OCI-LY7 (cell line): ENCODE measurements at regions not wholly inside any gene's neighbourhood (a gene's known extent, or its start where the extent isn't known, plus 50 kb on each side); places are given as distances from the start of the nearest gene placed in this dataset.

Source experiments
- BruUV-seq: library from RNA; stranded (reverse); fragments of 400-500 nt; replicated peaks from 2 replicates; lab custom pipeline; 2021; lab: Mats Ljungman, UMichigan
- CTCF ChIA-PET: fragments of 300-600 bp; sonication (Branson Sonifier 250); formaldehyde crosslinking; loops from one replicate; lab custom pipeline; 2022; ENCODE audit warnings: antibody characterized with exemption; ENCODE audit not compliant: unreplicated experiment; lab: Charles Lee
- POLR2A ChIA-PET: fragments of 300-600 bp; sonication (Branson Sonifier 250); formaldehyde crosslinking; loops from one replicate; lab custom pipeline; 2022; ENCODE audit warnings: antibody characterized with exemption; lab: Charles Lee
- DNase-seq: peaks from one replicate; pipeline ENCODE4 v3.0.0-alpha.2; 2015; ENCODE audit warnings: low spot score
- H2AFZ ChIP-seq: fragments of 200-600 bp; sonication (generic), shearing (Covaris generic); 2 replicates; pipeline ENCODE4 v1.6.1; 2014; ENCODE audit warnings: mild to moderate bottlenecking, antibody characterized with exemption, low read length, moderate library complexity
- H3K27ac ChIP-seq: fragments of 200-600 bp; sonication (generic); 2 replicates; pipeline ENCODE4 v1.5.1; 2014; ENCODE audit warnings: mixed run types, low read depth, mild to moderate bottlenecking, moderate library complexity, low read length, inconsistent platforms; ENCODE audit not compliant: poor library complexity, severe bottlenecking
- H3K36me3 ChIP-seq: fragments of 200-600 bp; sonication (generic); 2 replicates; pipeline ENCODE4 v1.6.1; 2014; ENCODE audit warnings: mild to moderate bottlenecking, antibody characterized with exemption, low read length, moderate library complexity, mixed read lengths; ENCODE audit not compliant: insufficient read depth
- H3K4me1 ChIP-seq: fragments of 200-600 bp; sonication (generic); 2 replicates; pipeline ENCODE4 v1.5.1; 2014; ENCODE audit warnings: mild to moderate bottlenecking, low read length; ENCODE audit not compliant: insufficient read depth, poor library complexity, severe bottlenecking
- H3K4me2 ChIP-seq: fragments of 200-600 bp; sonication (generic); 2 replicates; pipeline ENCODE4 v1.6.1; 2014; ENCODE audit warnings: mild to moderate bottlenecking, low read length
- H3K4me3 ChIP-seq: fragments of 200-600 bp; sonication (generic); 2 replicates; pipeline ENCODE4 v1.5.1; 2014; ENCODE audit warnings: mild to moderate bottlenecking, low read depth, low read length; ENCODE audit not compliant: poor library complexity, severe bottlenecking
- H3K79me2 ChIP-seq: fragments of 200-600 bp; sonication (generic); 2 replicates; pipeline ENCODE4 v1.6.1; 2016; ENCODE audit warnings: low read depth, mild to moderate bottlenecking, low read length, moderate library complexity, mixed read lengths; ENCODE audit not compliant: insufficient read depth
- H3K9me2 ChIP-seq: fragments of 200-600 bp; sonication (generic); 2 replicates; pipeline ENCODE4 v1.6.1; 2016; ENCODE audit warnings: mild to moderate bottlenecking, low read length, mixed read lengths; ENCODE audit not compliant: insufficient read depth
- H3K9me3 ChIP-seq: fragments of 200-600 bp; sonication (generic); 2 replicates; pipeline ENCODE4 v1.6.1; 2014; ENCODE audit warnings: mild to moderate bottlenecking, mixed run types, low read length, mixed read lengths
- H4K20me1 ChIP-seq: fragments of 200-600 bp; sonication (generic); 2 replicates; pipeline ENCODE4 v1.6.1; 2014; ENCODE audit warnings: mild to moderate bottlenecking, antibody characterized with exemption, low read length, moderate library complexity, mixed read lengths; ENCODE audit not compliant: insufficient read depth
- CTCF ChIP-seq: fragments of 200-600 bp; sonication (generic); conservative IDR thresholded peaks from 2 replicates; pipeline ENCODE4 v1.5.1; 2014; ENCODE audit warnings: mild to moderate bottlenecking, antibody characterized with exemption, low read length, moderate library complexity, mixed read lengths
- EZH2phosphoT487 ChIP-seq: fragments of 200-600 bp; sonication (generic); IDR thresholded peaks from 2 replicates; pipeline ENCODE4 v1.6.1; 2018; ENCODE audit warnings: low read depth, borderline replicate concordance, mild to moderate bottlenecking, mixed run types, antibody characterized with exemption, low read length, moderate library complexity, mixed read lengths
- intact Hi-C: fragments of 100-400 bp; cut with micrococcal nuclease; formaldehyde crosslinking; loops from one replicate; pipeline ENCODE4 v1.10.0; 2022; ENCODE audit not compliant: unreplicated experiment

GRCh38 chr13:59463023-59463422 lies 700.7 kb downstream of the DIAPH3 start:
- H3K4me1 ChIP-seq = no peaks in the 10 kb centered on the region
- no peak overlapping the region for H2AFZ ChIP-seq
- POLR2A ChIA-PET = no interaction called here
- BruUV-seq = no TSS peak
- H3K9me3 ChIP-seq = no peaks in the 10 kb centered on the region
- H3K27ac ChIP-seq = no peak overlapping the region
- intact Hi-C loops = no loop called here
- H3K79me2 ChIP-seq = no peaks in the 10 kb centered on the region
- DNase-seq = no peak
- no peak overlapping the region for H3K4me3 ChIP-seq
- TF ChIP-seq EZH2phosphoT487 = no peak
- no peak for TF ChIP-seq CTCF
- H3K36me3 ChIP-seq = no peaks in the 10 kb centered on the region
- H4K20me1 ChIP-seq = no peaks in the 10 kb centered on the region
- no peaks in the 10 kb centered on the region for H3K9me2 ChIP-seq
- H3K4me2 ChIP-seq = no peak overlapping the region
- CTCF ChIA-PET = no interaction called here

GRCh38 chr13:59464926-59465325 lies 698.8 kb downstream of the DIAPH3 start:
- no peaks in the 10 kb centered on the region for H3K36me3 ChIP-seq
- DNase-seq = no peak
- H3K4me1 ChIP-seq = no peaks in the 10 kb centered on the region
- no peak overlapping the region for H2AFZ ChIP-seq
- no peaks in the 10 kb centered on the region for H4K20me1 ChIP-seq
- CTCF ChIA-PET = no interaction called here
- POLR2A ChIA-PET = no interaction called here
- H3K4me2 ChIP-seq = no peak overlapping the region
- no peaks in the 10 kb centered on the region for H3K9me3 ChIP-seq
- H3K27ac ChIP-seq = no peak overlapping the region
- no peaks in the 10 kb centered on the region for H3K9me2 ChIP-seq
- no peaks in the 10 kb centered on the region for H3K79me2 ChIP-seq
- BruUV-seq = no TSS peak
- no peak overlapping the region for H3K4me3 ChIP-seq
- intact Hi-C loops = no loop called here
- no peak for TF ChIP-seq EZH2phosphoT487
- no peak for TF ChIP-seq CTCF

GRCh38 chr13:59468396-59468795 lies 695.3 kb downstream of the DIAPH3 start:
- intact Hi-C loops = no loop called here
- no TSS peak for BruUV-seq
- Histone ChIP-seq H3K27ac (no peak overlapping the region), H4K20me1 (no peaks in the 10 kb centered on the region), H3K4me3 (no peak overlapping the region), H3K9me2 (no peaks in the 10 kb centered on the region), H3K79me2 (no peaks in the 10 kb centered on the region), H3K4me1 (no peaks in the 10 kb centered on the region), H2AFZ (no peak overlapping the region), H3K36me3 (no peaks in the 10 kb centered on the region), H3K9me3 (no peaks in the 10 kb centered on the region), H3K4me2 (no peak overlapping the region)
- TF ChIP-seq EZH2phosphoT487 = no peak
- no peak for TF ChIP-seq CTCF
- ChIA-PET POLR2A (no interaction called here), CTCF (no interaction called here)
- no peak for DNase-seq
